ENCODE measurements at regions not wholly inside any gene's neighbourhood (a gene's known extent, or its start where the extent isn't known, plus 50 kb on each side); places are given as distances from the start of the nearest gene placed in this dataset.

- TF ChIP-seq CTCF (conservative IDR thresholded peaks at IDR 0.05; ENCODE audit: low read depth, low read length), result no peak
- no peak for TF ChIP-seq POLR2A (IDR thresholded peaks at IDR 0.05; ENCODE audit: low read depth, low read length)
- TF ChIP-seq ELK1 (IDR thresholded peaks at IDR 0.05; ENCODE audit: borderline replicate concordance, low read depth, low read length), result no peak
- no peak for TF ChIP-seq RAD21 (IDR thresholded peaks at IDR 0.05; ENCODE audit: low read length)
- no peak for TF ChIP-seq CEBPB (IDR thresholded peaks at IDR 0.05; ENCODE audit: low read depth, low read length)
- TF ChIP-seq MAFK (IDR thresholded peaks at IDR 0.05; ENCODE audit: low read depth, low read length), result no peak
- no peak for TF ChIP-seq FOS (IDR thresholded peaks at IDR 0.05; ENCODE audit: low read depth, low read length)
- no peak for TF ChIP-seq RCOR1 (IDR thresholded peaks at IDR 0.05; ENCODE audit: insufficient replicate concordance, low read length)
- TF ChIP-seq BHLHE40 (IDR thresholded peaks at IDR 0.05; ENCODE audit: low read depth, low read length), result no peak
- TF ChIP-seq SMC3 (IDR thresholded peaks at IDR 0.05; ENCODE audit: low read depth, low read length), result no peak
- no peak for TF ChIP-seq NFE2L2 (IDR thresholded peaks at IDR 0.05; ENCODE audit: low read depth, low read length)
Measured at GRCh38 chrX:39047174-39047573, 245.9 kb downstream of the MID1IP1 start.

All from IMR-90 (cell line).